Activated CD4-positive, alpha-beta memory T cell treated with anti-CD3 and anti-CD28 coated beads for 36 hours (primary cell): ENCODE measurements at regions not wholly inside any gene's neighbourhood (a gene's known extent, or its start where the extent isn't known, plus 50 kb on each side); places are given as distances from the start of the nearest gene placed in this dataset.

Experiments
- CTCF ChIA-PET: fragments of 350-600 bp; sonication (Branson Sonifier 250); formaldehyde crosslinking; loops from one replicate; lab custom pipeline; 2021; ENCODE audit warnings: antibody characterized with exemption, inconsistent platforms; lab: Charles Lee
- POLR2A ChIA-PET: fragments of 350-600 bp; sonication (Branson Sonifier 250); formaldehyde crosslinking; loops from one replicate; lab custom pipeline; 2021; ENCODE audit warnings: antibody characterized with exemption; lab: Charles Lee
- DNase-seq: peaks from one replicate; pipeline ENCODE4 v3.0.0-alpha.2; 2020
- H3K27ac Mint-ChIP-seq: one replicate; pipeline ENCODE4 v1.8.0; 2021; ENCODE audit warnings: mixed read lengths
- H3K27me3 Mint-ChIP-seq: one replicate; pipeline ENCODE4 v1.8.0; 2021; ENCODE audit warnings: mixed read lengths
- H3K36me3 Mint-ChIP-seq: one replicate; pipeline ENCODE4 v1.8.0; 2021; ENCODE audit warnings: mixed read lengths
- H3K4me1 Mint-ChIP-seq: one replicate; pipeline ENCODE4 v1.8.0; 2021; ENCODE audit warnings: low read depth, mixed read lengths
- H3K4me3 Mint-ChIP-seq: one replicate; pipeline ENCODE4 v1.8.0; 2021; ENCODE audit warnings: mild to moderate bottlenecking, mixed read lengths
- H3K9me3 Mint-ChIP-seq: one replicate; pipeline ENCODE4 v1.8.0; 2021; ENCODE audit warnings: mixed read lengths
- intact Hi-C: fragments of 100-400 bp; cut with micrococcal nuclease; formaldehyde crosslinking; loops from one replicate; pipeline ENCODE4 v1.15.1; 2023

DNA sequence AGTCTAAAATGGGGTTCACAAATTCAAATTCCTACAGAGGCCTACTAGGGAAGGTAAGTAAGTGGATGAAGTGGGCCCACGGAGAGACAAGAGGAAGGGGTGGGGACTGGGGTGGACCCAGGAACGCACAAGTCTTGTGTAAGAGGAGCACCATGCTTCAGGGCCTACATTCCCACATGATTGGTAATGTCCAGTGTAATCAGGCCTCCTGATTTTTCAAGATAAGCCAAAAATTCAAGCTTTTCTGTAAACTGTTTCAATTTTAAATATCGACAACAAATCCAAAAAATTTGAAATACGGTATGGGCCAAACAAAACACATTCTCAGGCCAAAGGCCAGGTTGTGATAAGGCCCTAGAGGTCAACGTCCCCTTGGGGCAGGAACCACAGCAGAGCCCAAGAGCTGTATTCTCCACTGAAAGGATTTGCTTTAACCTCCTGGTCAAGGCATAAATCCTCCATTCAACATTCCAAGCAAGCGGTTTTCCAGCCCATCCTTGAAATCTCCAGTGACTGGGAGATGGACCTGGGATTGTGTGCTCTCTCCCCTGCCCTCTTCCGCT is 116.4 kb downstream of the TRIM29 start:
- DNase-seq: no peak
- no peak overlapping the region for H3K27ac Mint-ChIP-seq
- H3K4me3 Mint-ChIP-seq: no peak overlapping the region
- ChIA-PET CTCF (no interaction called here), POLR2A (no interaction called here)
- peaks cover 19% of the 10 kb centered on the region for H3K27me3 Mint-ChIP-seq
- no peaks in the 10 kb centered on the region for H3K9me3 Mint-ChIP-seq
- H3K4me1 Mint-ChIP-seq: no peaks in the 10 kb centered on the region
- no peaks in the 10 kb centered on the region for H3K36me3 Mint-ChIP-seq
- intact Hi-C loops: no loop called here

DNA sequence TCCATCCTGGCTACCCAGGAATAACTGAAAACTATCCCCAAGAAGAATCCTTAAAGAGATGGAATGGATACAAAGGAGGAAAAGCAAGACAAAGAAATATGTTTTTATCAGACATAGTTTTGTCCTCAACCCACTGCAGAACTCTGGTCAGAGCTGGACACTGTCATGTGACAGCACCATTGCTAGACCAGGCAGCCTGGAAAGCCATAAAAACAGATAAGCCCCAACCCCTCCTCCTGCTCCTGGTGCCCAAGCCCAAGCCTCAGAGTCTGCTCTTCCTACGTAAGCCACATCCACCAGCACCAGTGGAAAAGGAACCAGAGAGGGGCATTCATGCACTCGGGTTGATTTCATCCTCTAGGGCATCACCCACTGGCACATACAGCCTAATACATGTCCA is 116.9 kb downstream of the TRIM29 start:
- Mint-ChIP-seq H3K4me1 (no peaks in the 10 kb centered on the region), H3K27ac (no peak overlapping the region), H3K4me3 (no peak overlapping the region), H3K9me3 (no peaks in the 10 kb centered on the region), H3K27me3 (peaks cover 21% of the 10 kb centered on the region), H3K36me3 (no peaks in the 10 kb centered on the region)
- no peak for DNase-seq
- POLR2A ChIA-PET: no interaction called here
- CTCF ChIA-PET: no interaction called here
- intact Hi-C loops: no loop called here

DNA sequence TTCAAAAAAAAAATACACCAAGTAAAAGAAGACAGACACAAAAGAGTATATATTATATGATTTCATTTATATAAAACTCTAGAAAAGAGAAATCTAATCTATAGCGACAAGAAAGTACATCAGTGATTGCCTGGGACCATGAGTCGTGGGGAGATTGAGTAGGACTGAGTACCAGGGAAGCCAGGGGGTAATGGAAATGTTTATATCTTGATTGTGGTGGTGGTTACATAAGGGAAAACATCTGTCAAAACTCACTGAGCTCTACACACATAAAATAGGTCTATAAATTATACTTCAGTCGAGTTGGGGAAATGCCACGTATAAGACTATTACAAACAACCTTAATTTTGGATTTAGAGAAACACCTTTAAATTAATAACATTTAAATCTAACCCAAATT is 117.4 kb downstream of the TRIM29 start:
- Mint-ChIP-seq H3K4me3 (no peak overlapping the region), H3K9me3 (no peaks in the 10 kb centered on the region), H3K27me3 (peaks cover 26% of the 10 kb centered on the region), H3K36me3 (no peaks in the 10 kb centered on the region), H3K27ac (no peak overlapping the region), H3K4me1 (no peaks in the 10 kb centered on the region)
- POLR2A ChIA-PET: no interaction called here
- DNase-seq: no peak
- intact Hi-C loops: no loop called here
- CTCF ChIA-PET: no interaction called here

DNA sequence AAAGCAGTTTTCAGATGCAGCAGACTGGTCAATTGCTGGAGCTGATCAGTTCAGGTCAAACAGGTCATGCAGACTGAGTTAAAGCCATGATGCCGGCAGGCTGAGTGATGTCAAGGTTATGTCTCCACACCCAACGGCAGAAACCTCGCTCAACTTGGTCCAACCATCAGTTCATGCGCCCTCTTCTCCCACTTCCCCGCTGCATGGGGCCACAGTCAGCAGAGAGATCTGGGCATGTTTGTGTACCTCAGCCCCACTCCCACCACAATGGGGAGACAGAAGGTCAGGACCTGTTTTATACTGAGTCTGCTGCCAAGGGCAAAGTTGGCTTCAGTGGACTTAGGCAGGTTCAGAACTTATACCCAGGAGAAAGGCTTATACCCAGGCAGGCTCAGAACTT is 118.7 kb downstream of the TRIM29 start:
- no peaks in the 10 kb centered on the region for H3K9me3 Mint-ChIP-seq
- no peaks in the 10 kb centered on the region for H3K36me3 Mint-ChIP-seq
- H3K27me3 Mint-ChIP-seq: peaks cover 39% of the 10 kb centered on the region
- intact Hi-C loops: no loop called here
- no peak for DNase-seq
- no peak overlapping the region for H3K27ac Mint-ChIP-seq
- H3K4me3 Mint-ChIP-seq: no peak overlapping the region
- POLR2A ChIA-PET: no interaction called here
- CTCF ChIA-PET: no interaction called here
- no peaks in the 10 kb centered on the region for H3K4me1 Mint-ChIP-seq

DNA sequence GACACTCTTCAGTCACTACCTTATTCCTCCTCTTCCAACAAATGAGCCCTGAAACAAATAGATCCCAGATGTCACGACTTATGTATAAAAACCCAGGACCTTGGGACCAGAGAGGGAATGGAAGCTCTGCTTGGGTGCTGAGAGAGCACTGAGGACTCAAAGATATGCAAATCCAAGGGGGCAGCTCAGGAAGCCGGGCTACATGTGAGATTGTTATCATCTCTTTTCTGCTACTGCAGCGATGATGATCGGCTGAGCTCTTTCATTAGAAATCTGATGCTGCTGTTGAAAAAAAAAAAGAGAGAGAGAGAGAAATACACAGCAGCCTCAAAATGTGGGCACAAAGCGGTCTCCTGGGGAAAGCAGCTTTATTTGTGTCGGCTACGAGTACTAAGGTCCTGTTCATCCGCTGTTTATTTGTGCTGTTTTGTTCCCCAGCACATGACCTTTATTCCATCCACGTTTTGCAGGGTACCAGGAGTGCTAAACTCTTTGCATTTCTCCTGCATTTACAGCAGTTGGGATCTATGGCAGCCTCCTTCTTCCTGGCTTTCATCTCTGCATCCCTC is 120.2 kb downstream of the TRIM29 start:
- DNase-seq: no peak
- H3K9me3 Mint-ChIP-seq: no peaks in the 10 kb centered on the region
- H3K27ac Mint-ChIP-seq: no peak overlapping the region
- CTCF ChIA-PET: interaction anchor here (0.7 kb wide), 1 partner anchor 227 kb away, joined by 4 read pairs; no protein-coding TSS in a partner anchor
- H3K27me3 Mint-ChIP-seq: peaks cover 40% of the 10 kb centered on the region
- no peaks in the 10 kb centered on the region for H3K36me3 Mint-ChIP-seq
- POLR2A ChIA-PET: no interaction called here
- no peaks in the 10 kb centered on the region for H3K4me1 Mint-ChIP-seq
- intact Hi-C loops: no loop called here
- no peak overlapping the region for H3K4me3 Mint-ChIP-seq

DNA sequence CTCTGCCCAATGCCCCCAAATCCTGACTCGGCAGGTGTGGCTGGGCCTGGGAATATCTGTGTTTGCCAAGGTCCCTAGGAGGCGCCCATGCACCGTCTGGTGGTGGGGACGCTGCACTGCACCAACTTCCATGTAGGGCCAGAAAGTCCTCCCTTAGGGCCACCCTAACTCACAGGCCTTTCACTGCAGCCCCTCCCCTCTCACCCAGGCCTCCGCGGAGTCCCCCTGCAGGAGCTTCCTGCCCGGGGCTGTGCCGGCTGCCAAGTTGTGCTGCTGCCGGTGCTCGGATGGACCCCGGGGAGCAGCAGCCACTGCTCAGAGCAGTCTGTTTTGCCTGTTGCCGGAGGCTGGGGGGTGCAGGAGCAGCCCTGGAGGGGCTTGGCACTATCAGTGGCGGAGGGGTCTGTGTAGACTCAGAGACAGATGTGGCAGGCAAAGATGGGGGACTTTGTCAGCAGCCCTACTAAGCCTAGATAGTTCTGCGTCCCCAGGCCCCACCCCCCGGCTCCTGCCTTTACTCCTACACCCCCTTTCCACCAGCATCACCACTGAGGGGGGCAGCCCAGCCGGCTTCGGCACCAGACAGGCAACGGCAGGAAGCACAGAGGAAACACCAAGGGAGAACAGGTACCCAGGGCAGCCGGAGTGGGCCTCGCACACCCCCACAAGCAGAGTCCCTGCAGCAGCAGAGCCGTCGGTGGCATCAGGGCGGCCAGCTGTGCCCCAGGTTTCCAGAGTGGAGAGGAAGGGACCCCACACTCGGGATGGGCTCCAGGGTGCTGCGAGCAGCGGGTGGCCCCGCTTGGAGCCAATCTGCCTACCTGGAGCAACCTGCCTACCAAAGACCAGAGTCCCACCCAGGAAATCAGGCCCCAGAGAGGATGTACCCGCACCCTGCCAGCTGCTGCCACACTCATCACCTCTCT is 124.3 kb downstream of the TRIM29 start:
- intact Hi-C loops: no loop called here
- peaks cover 44% of the 10 kb centered on the region for H3K27me3 Mint-ChIP-seq
- H3K27ac Mint-ChIP-seq: no peak overlapping the region
- DNase-seq: peak; percentile 16
- H3K9me3 Mint-ChIP-seq: no peaks in the 10 kb centered on the region
- H3K36me3 Mint-ChIP-seq: no peaks in the 10 kb centered on the region
- POLR2A ChIA-PET: no interaction called here
- no peak overlapping the region for H3K4me3 Mint-ChIP-seq
- no peaks in the 10 kb centered on the region for H3K4me1 Mint-ChIP-seq
- CTCF ChIA-PET: interaction anchor here (1.0 kb wide), 1 partner anchor 1599 kb away, joined by 3 read pairs; no protein-coding TSS in a partner anchor

DNA sequence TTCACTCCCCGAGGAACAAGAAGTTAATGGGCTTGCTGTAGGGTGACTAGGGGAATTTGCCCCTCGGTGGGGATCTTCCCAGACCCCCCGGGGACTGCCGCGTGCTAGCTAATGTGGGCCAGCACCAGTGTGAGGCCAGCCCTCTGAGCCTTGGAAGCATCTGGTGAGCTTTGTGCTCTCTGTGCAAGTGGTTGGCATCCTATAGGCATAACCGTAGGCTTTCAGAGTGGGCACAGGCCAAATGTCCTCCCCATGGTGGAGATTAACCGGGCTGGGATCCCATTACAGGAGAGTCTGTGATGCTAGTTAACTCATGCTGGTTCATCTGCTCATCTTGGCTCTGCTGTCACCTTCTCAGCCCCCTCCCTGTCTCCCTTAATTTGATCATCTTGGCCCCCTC is 125.7 kb downstream of the TRIM29 start:
- no peak overlapping the region for H3K4me3 Mint-ChIP-seq
- no peak for DNase-seq
- no peaks in the 10 kb centered on the region for H3K36me3 Mint-ChIP-seq
- H3K4me1 Mint-ChIP-seq: no peaks in the 10 kb centered on the region
- CTCF ChIA-PET: interaction anchor here (1.0 kb wide), 1 partner anchor 1600 kb away, joined by 3 read pairs; no protein-coding TSS in a partner anchor
- peaks cover 40% of the 10 kb centered on the region for H3K27me3 Mint-ChIP-seq
- no peaks in the 10 kb centered on the region for H3K9me3 Mint-ChIP-seq
- intact Hi-C loops: no loop called here
- POLR2A ChIA-PET: no interaction called here
- H3K27ac Mint-ChIP-seq: no peak overlapping the region

DNA sequence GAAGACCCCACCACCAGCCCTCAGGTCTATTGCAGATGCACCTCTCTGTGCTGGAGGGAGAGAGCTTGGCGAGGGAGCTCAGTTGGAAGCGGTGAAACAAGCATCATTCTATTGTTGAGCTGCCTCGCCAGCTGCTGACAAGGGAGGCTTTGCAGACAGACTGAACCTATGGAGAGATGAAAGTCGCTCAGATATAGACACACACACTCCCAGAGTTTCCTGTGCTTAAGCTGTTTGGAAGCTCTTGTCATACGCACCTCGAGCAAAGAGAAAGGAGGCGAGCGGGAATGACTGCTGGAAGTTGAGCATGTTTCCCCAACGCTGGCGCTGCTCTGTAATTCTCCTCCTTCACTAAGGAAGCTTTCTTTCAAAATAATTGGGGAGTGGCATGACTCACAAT is 126.1 kb downstream of the TRIM29 start:
- no peaks in the 10 kb centered on the region for H3K4me1 Mint-ChIP-seq
- H3K4me3 Mint-ChIP-seq: no peak overlapping the region
- peaks cover 39% of the 10 kb centered on the region for H3K27me3 Mint-ChIP-seq
- no peak for DNase-seq
- ChIA-PET CTCF (no interaction called here), POLR2A (no interaction called here)
- H3K27ac Mint-ChIP-seq: no peak overlapping the region
- intact Hi-C loops: no loop called here
- H3K9me3 Mint-ChIP-seq: no peaks in the 10 kb centered on the region
- H3K36me3 Mint-ChIP-seq: no peaks in the 10 kb centered on the region

DNA sequence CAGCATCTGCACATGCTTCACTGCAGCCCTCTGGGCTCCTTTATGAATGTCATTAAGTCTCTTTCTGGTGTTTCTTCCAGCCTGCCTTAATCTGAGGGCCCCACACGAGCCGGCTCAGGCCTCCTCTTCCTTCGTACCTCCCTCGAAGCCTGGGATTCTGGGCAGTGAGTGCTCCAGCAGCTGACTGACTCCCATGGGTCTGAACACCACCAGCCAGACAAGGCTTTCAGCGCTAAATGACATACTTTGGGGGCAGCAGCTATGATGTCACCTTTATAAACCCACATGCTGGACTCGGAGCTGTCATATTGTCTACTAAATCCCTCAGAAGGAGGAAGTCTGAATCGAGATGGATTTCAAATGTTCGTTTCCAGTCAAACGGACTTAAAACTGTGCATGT is 127.1 kb downstream of the TRIM29 start:
- H3K9me3 Mint-ChIP-seq: no peaks in the 10 kb centered on the region
- no peak overlapping the region for H3K27ac Mint-ChIP-seq
- H3K4me3 Mint-ChIP-seq: no peak overlapping the region
- DNase-seq: no peak
- POLR2A ChIA-PET: no interaction called here
- no peaks in the 10 kb centered on the region for H3K36me3 Mint-ChIP-seq
- peaks cover 29% of the 10 kb centered on the region for H3K27me3 Mint-ChIP-seq
- H3K4me1 Mint-ChIP-seq: no peaks in the 10 kb centered on the region
- CTCF ChIA-PET: no interaction called here
- intact Hi-C loops: no loop called here

DNA sequence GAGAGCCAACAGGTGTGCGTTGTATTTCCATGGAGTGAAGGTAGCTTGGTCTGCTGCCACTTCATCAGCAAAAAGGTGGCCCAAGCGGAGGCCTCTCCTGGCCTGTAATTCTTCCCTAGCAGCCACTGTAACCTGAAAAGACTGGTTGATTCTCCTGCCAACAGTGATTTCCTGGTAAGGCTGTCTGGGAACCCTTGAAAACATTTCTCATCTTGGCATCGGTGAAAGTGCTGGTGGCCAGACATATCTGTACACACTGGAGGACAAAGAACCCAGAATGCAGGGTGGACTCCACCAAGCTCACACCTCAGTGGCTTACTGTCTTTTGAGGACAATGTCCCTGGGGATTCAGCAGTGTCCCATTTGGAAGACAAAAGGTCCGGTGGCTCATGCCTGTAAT is 128.0 kb downstream of the TRIM29 start:
- ChIA-PET POLR2A (no interaction called here), CTCF (no interaction called here)
- no peaks in the 10 kb centered on the region for H3K36me3 Mint-ChIP-seq
- no peak for DNase-seq
- no peaks in the 10 kb centered on the region for H3K4me1 Mint-ChIP-seq
- H3K27ac Mint-ChIP-seq: no peak overlapping the region
- H3K27me3 Mint-ChIP-seq: peaks cover 21% of the 10 kb centered on the region
- no peaks in the 10 kb centered on the region for H3K9me3 Mint-ChIP-seq
- intact Hi-C loops: no loop called here
- no peak overlapping the region for H3K4me3 Mint-ChIP-seq

DNA sequence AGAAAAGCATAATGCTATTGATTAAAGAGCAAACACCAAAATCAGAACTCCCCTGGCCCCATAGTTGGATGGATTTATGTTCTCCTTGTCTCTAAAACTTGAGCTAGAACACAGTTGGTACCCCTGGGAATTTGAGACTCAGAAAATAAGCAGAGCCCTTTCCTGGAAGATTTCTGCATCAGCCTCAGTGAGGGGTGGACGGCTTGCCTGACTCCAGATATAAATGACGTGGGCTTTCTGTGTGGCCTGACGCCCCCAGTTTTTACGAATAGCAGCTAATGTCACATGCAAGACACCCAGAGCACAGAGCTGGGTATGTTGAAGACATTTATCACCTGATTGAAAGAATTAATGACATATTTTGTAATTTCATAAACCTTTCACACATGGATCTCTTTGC is 130.8 kb downstream of the TRIM29 start:
- CTCF ChIA-PET: no interaction called here
- H3K4me3 Mint-ChIP-seq: no peak overlapping the region

DNA sequence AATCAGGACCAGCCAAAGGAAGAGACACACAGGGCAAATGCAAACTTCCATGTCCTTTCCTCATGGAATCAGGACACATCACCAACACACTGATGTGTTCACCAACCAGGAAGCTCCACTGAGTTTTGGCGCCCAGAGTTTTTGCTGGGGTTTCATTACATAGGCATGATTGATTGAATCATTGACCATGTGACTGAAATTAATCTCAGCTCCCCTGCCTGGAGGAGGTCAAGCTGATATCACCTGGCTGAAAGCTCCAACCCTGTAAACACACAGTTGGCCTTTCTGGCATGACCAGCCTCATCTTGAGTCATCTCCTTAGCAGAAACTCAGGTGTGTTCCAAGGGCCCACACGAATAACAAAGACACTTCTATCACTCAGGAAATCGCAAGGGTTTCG is 133.2 kb downstream of the TRIM29 start:
- no peak overlapping the region for H3K27ac Mint-ChIP-seq
- no peak for DNase-seq
- CTCF ChIA-PET: no interaction called here
- H3K4me3 Mint-ChIP-seq: no peak overlapping the region
- H3K9me3 Mint-ChIP-seq: no peaks in the 10 kb centered on the region
- POLR2A ChIA-PET: no interaction called here
- H3K27me3 Mint-ChIP-seq: peaks cover 16% of the 10 kb centered on the region
- H3K4me1 Mint-ChIP-seq: no peaks in the 10 kb centered on the region
- no peaks in the 10 kb centered on the region for H3K36me3 Mint-ChIP-seq
- intact Hi-C loops: no loop called here

More for the DNA sequence above, 130.8 kb downstream of the TRIM29 start:
- POLR2A ChIA-PET: no interaction called here
- intact Hi-C loops: no loop called here
- H3K27ac Mint-ChIP-seq: no peak overlapping the region
- H3K4me1 Mint-ChIP-seq: no peaks in the 10 kb centered on the region
- no peak for DNase-seq
- H3K9me3 Mint-ChIP-seq: no peaks in the 10 kb centered on the region
- no peaks in the 10 kb centered on the region for H3K36me3 Mint-ChIP-seq
- H3K27me3 Mint-ChIP-seq: peaks cover 11% of the 10 kb centered on the region
